GM23248 (cell line): ENCODE measurements at regions not wholly inside any gene's neighbourhood (a gene's known extent, or its start where the extent isn't known, plus 50 kb on each side); places are given as distances from the start of the nearest gene placed in this dataset.

ENCODE experiments used
- DNase-seq: peaks from one replicate; pipeline ENCODE4 v3.0.0-alpha.2; 2015
- H2AFZ ChIP-seq: fragments of 200-600 bp; sonication (generic); 2 replicates; pipeline ENCODE4 v1.6.1; 2016; ENCODE audit warnings: antibody characterized with exemption
- H3F3A ChIP-seq: fragments of 200-600 bp; sonication (generic); 2 replicates; pipeline ENCODE4 v1.6.1; 2016; ENCODE audit warnings: mild to moderate bottlenecking, antibody characterized with exemption, mixed run types; ENCODE audit not compliant: insufficient read depth
- H3K27ac ChIP-seq: fragments of 200-600 bp; sonication (generic); 2 replicates; pipeline ENCODE4 v1.5.1; 2016; ENCODE audit warnings: mild to moderate bottlenecking
- H3K27me3 ChIP-seq: fragments of 200-600 bp; sonication (generic); replicated peaks from 2 replicates; pipeline ENCODE4 v1.6.1; 2016; ENCODE audit warnings: mild to moderate bottlenecking; ENCODE audit not compliant: insufficient read depth
- H3K36me3 ChIP-seq: fragments of 200-600 bp; sonication (generic); 2 replicates; pipeline ENCODE4 v1.6.1; 2016; ENCODE audit warnings: low read depth, mild to moderate bottlenecking
- H3K4me1 ChIP-seq: fragments of 200-600 bp; sonication (generic); 2 replicates; pipeline ENCODE4 v1.6.1; 2016; ENCODE audit warnings: mild to moderate bottlenecking; ENCODE audit not compliant: insufficient read depth
- H3K4me2 ChIP-seq: fragments of 200-600 bp; sonication (generic); one replicate; pipeline ENCODE4 v1.6.1; 2016; ENCODE audit warnings: mild to moderate bottlenecking; ENCODE audit not compliant: unreplicated experiment
- H3K4me3 ChIP-seq: fragments of 200-600 bp; sonication (generic); 2 replicates; pipeline ENCODE4 v1.5.1; 2016; ENCODE audit warnings: mild to moderate bottlenecking
- H3K79me2 ChIP-seq: fragments of 200-600 bp; sonication (generic); 2 replicates; pipeline ENCODE4 v1.6.1; 2016; ENCODE audit warnings: mild to moderate bottlenecking; ENCODE audit not compliant: insufficient read depth
- H3K9ac ChIP-seq: fragments of 200-600 bp; sonication (generic); 2 replicates; pipeline ENCODE4 v1.6.1; 2016; ENCODE audit warnings: mild to moderate bottlenecking
- H3K9me2 ChIP-seq: fragments of 200-600 bp; sonication (generic); 2 replicates; pipeline ENCODE4 v1.6.1; 2016; ENCODE audit warnings: mixed run types, mild to moderate bottlenecking, moderate library complexity; ENCODE audit not compliant: insufficient read depth
- H3K9me3 ChIP-seq: fragments of 200-600 bp; sonication (generic); one replicate; pipeline ENCODE4 v1.6.1; 2017; ENCODE audit warnings: low read depth
- H4K20me1 ChIP-seq: fragments of 200-600 bp; sonication (generic); 2 replicates; pipeline ENCODE4 v1.6.0; 2016; ENCODE audit not compliant: insufficient read depth
- EZH2 ChIP-seq: fragments of 200-600 bp; sonication (generic); IDR thresholded peaks from 2 replicates; pipeline ENCODE4 v1.6.1; 2018; ENCODE audit warnings: antibody characterized with exemption, mild to moderate bottlenecking; ENCODE audit not compliant: insufficient read depth, poor library complexity, severe bottlenecking
- EZH2phosphoT487 ChIP-seq: fragments of 200-600 bp; sonication (generic); IDR thresholded peaks from 2 replicates; pipeline ENCODE4 v1.6.1; 2018; ENCODE audit warnings: antibody characterized with exemption, moderate library complexity, mild to moderate bottlenecking, low read depth; ENCODE audit not compliant: insufficient read depth
- WGBS, 2 experiments: methylation state at CpG; one replicate each; pipeline ENCODE4 v1.1.6; 2015 to 2017; ENCODE audit warnings: low lambda C conversion rate in 2 of 2, low coverage in 1 of 2; ENCODE audit errors: missing lambda C conversion rate in 2 of 2; 5-methylcytosine and 5-hydroxymethylcytosine counted together
- in situ Hi-C: fragments of 300-500 bp; cut with MboI; formaldehyde crosslinking; loops from 2 replicates; pipeline ENCODE4 v1.15.0; 2020

DNA sequence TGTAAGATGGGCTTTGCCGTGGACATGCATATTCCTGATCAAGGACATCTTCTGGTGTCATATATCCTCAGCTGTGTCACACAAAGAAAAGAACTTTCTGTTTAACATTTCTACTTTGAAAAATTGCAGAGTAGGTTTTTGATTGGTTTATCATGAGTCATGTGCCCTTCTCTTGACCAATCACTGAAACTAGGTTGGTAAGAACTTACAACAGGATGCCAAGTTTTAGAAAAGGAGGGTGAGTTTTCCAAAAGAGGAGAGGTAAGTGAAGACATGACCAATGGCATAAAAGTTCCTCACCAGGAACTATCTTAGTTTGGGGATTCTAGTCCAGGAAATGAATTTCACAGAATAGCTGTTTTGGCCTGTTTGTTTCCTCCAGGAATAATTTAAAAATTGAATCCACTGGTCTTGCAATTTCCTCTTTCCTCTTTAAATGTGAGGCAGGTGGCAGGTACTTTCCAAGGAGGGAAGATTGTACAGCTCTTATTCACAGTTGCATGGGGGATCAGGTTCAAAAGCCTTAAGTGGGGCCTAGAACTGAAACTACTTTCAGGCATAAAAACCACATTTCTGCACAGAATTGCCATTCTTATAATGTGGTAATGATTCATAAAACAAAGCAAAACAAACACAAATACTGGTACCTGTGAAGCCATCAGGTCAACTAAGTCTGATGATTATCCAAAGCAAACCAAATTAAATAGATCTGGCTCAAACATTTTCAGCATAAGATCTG is 1114.5 kb upstream of the LCORL start:
- in situ Hi-C loops: no loop called here
- peaks cover 12% of the 10 kb centered on the region for H3K27me3 ChIP-seq
- TF ChIP-seq EZH2 (no peak), EZH2phosphoT487 (no peak)
- no peak overlapping the region for H3K27ac ChIP-seq
- no peak overlapping the region for H3K9ac ChIP-seq
- no peak overlapping the region for H2AFZ ChIP-seq
- WGBS, 2 experiments: 24 to 46% methylated on average over 1 of the region's 1 CpG
- H3K9me2 ChIP-seq: no peaks in the 10 kb centered on the region; the same call in 1 of the 2 replicates
- no peaks in the 10 kb centered on the region for H3K79me2 ChIP-seq
- H3K9me3 ChIP-seq: no peaks in the 10 kb centered on the region
- peaks cover 2% of the 10 kb centered on the region; the same call in 1 of the 2 replicates for H3F3A ChIP-seq
- no peaks in the 10 kb centered on the region for H3K36me3 ChIP-seq
- no peaks in the 10 kb centered on the region for H3K4me1 ChIP-seq
- H3K4me3 ChIP-seq: no peak overlapping the region
- no peak overlapping the region for H3K4me2 ChIP-seq
- H4K20me1 ChIP-seq: no peaks in the 10 kb centered on the region
- DNase-seq: no peak

DNA sequence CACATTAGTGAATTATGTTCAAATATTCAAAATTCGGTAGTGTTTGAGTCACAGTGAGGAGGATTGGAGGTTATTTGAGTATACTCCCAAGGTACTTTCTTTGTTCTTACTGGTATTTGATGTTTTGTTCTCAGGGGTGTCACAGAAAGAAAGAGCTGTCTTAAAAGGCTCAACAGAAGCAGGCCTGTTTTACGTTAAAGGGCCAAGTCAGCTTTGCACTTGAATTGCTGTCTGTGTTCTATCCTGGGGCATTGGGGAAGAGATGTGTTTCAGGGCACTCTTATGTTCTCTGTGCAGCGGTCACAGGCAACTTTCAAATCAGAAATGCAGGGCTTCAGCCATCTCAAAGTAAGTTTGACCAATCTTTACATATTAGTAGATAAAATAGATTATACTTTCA is 1113.1 kb upstream of the LCORL start:
- peaks cover 13% of the 10 kb centered on the region for H3K4me1 ChIP-seq
- no peak for TF ChIP-seq EZH2phosphoT487
- TF ChIP-seq EZH2: no peak
- no peak overlapping the region for H3K4me2 ChIP-seq
- in situ Hi-C loops: no loop called here
- no peaks in the 10 kb centered on the region for H3K79me2 ChIP-seq
- H3F3A ChIP-seq: peaks cover 9% of the 10 kb centered on the region; the same call in 1 of the 2 replicates
- H2AFZ ChIP-seq: no peak overlapping the region
- H3K27me3 ChIP-seq: peaks cover 11% of the 10 kb centered on the region
- no peaks in the 10 kb centered on the region for H3K9me3 ChIP-seq
- H3K27ac ChIP-seq: no peak overlapping the region
- H3K36me3 ChIP-seq: no peaks in the 10 kb centered on the region
- DNase-seq: no peak
- no peaks in the 10 kb centered on the region for H3K9me2 ChIP-seq
- H4K20me1 ChIP-seq: no peaks in the 10 kb centered on the region
- no peak overlapping the region for H3K9ac ChIP-seq
- WGBS, 2 experiments: 21 to 35% methylated on average over 3 of the region's 3 CpGs
- no peak overlapping the region for H3K4me3 ChIP-seq

DNA sequence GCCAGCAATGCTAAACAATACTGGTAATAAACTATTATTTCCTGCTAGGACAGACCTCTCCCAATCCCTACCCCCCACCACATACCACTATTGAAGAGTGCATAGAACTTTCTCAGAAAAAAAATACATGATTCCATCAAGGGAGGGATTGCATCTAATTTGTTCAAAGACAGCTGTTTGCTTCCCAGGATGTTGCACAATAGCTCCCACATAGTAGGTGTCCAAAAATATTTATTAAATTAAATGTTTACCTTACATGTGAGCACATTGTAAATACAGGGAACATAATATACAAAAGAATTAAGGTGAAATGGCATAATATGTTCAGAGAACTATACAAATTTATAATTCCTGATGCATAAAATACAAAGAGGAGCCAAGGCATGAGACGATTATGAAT is 1111.8 kb upstream of the LCORL start:
- Histone ChIP-seq H3K4me3 (no peak overlapping the region), H3K27me3 (peaks cover 7% of the 10 kb centered on the region; the same call in 1 of the 2 replicates), H3K4me2 (no peak overlapping the region), H3K9me2 (no peaks in the 10 kb centered on the region), H3K79me2 (no peaks in the 10 kb centered on the region), H2AFZ (no peak overlapping the region), H3F3A (peaks cover 9% of the 10 kb centered on the region; the same call in 1 of the 2 replicates), H4K20me1 (no peaks in the 10 kb centered on the region), H3K9me3 (no peaks in the 10 kb centered on the region), H3K27ac (no peak overlapping the region), H3K4me1 (peaks cover 17% of the 10 kb centered on the region), H3K36me3 (no peaks in the 10 kb centered on the region), H3K9ac (no peak overlapping the region)
- DNase-seq: no peak
- in situ Hi-C loops: no loop called here
- no peak for TF ChIP-seq EZH2
- TF ChIP-seq EZH2phosphoT487: no peak
- 4 to 11% methylated on average over 1 of the region's 1 CpG for WGBS, 2 experiments

DNA sequence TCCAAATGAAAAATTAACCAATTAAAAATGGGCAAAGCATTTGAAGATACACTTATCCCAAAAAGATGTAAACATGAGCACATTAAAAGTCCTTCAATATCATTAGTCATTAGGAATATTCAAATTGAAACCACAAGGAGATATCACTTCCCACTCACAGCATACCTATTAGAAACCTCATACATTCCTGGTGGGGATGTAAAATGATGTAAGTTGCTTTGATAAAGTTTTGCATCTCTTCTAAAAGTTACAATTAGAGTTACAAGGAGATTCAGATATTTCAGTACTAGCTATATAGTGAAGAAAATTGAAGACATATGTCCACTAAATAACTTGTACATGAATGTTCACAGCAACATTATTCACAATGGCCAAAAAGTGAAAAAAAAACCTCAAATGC is 1109.3 kb upstream of the LCORL start:
- no peaks in the 10 kb centered on the region for H3K36me3 ChIP-seq
- no peak overlapping the region for H2AFZ ChIP-seq
- peak; percentile 68 for DNase-seq
- no peaks in the 10 kb centered on the region for H3K27me3 ChIP-seq
- H4K20me1 ChIP-seq: no peaks in the 10 kb centered on the region
- H3F3A ChIP-seq: peaks cover 9% of the 10 kb centered on the region; the same call in 1 of the 2 replicates
- no peaks in the 10 kb centered on the region for H3K9me2 ChIP-seq
- no peak overlapping the region for H3K9ac ChIP-seq
- H3K4me2 ChIP-seq: peak overlapping the region; percentile 14
- in situ Hi-C loops: no loop called here
- no peaks in the 10 kb centered on the region for H3K79me2 ChIP-seq
- H3K4me1 ChIP-seq: peaks cover 17% of the 10 kb centered on the region
- no peak overlapping the region for H3K4me3 ChIP-seq
- no peak for TF ChIP-seq EZH2
- no peak for TF ChIP-seq EZH2phosphoT487
- H3K9me3 ChIP-seq: no peaks in the 10 kb centered on the region
- H3K27ac ChIP-seq: no peak overlapping the region
